ENCODE measurements at regions not wholly inside any gene's neighbourhood (a gene's known extent, or its start where the extent isn't known, plus 50 kb on each side); places are given as distances from the start of the nearest gene placed in this dataset.

DNA sequence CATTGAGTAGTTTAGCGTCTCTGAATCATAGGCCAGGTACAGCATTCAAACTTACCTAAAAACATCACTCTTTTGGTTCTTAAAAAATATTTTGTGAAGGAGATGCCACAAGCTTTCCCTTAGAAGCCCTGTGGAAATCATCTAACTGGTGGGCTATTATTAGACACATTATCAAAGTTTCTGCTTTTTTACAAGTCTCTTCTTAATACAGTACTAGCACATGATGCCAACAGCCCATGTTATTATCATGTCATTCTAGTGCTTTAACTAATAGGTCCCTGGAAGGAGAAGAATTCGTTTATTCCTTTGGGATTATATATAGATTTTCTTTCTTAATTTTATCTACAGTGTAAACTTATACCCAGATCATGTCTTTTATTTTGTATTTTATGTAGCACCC, 146.0 kb upstream of the PTPRK start:
- DNase-seq (ENCODE audit: low spot score): no peak

DNA sequence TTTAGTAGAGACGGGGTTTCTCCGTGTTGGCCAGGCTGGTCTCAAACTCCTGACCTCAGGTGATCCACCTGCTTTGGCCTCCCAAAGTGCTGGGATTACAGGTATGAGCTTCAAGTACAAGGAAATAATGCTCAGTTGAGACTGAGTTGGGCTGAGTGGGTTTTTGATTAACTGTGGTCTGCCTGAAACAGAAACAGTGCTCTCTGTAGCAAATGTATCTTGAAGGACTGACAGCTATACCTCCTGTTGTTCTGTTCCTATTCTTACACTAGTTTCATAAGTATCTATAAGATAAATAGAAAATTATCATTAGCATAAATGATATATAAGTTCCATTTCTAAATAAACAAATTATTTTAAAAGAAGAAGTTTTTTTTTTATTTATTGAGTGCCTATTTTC, 142.8 kb upstream of the PTPRK start:
- DNase-seq (ENCODE audit: low spot score): no peak

DNA sequence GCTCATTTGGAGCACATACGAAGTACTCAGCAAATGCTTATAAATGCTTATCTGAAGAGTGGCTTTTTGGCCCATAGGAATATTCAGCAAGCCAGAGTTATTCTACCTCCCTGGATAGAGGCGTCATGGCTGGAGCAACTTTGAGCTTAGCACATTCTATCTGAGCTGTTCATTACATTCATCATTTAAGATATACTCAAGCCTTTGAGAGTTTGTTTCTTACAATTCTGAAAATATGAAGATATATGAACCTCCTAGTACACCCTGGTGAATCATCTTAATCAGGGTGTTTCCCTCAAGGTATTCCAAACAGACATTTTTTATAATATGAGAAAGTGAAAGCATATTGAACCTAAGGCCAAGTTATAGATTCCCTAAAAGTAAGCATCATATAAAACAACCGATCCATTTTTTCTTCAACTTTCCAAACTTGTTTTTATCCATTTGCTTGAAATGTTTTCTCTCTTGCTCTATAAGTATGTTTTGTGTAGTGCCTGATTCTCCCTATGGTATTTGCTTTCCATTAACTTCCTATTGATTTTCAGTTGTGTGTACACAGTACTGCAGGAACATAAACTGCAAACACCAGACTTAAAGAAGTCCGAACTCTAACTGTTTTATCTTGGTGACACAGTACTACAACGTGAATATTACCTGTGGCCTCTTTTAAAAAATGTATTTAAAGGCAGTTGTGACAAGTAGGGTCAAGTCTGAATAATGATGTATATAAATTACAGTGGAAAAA, 139.7 kb upstream of the PTPRK start:
- DNase-seq (ENCODE audit: low spot score): no peak

DNA sequence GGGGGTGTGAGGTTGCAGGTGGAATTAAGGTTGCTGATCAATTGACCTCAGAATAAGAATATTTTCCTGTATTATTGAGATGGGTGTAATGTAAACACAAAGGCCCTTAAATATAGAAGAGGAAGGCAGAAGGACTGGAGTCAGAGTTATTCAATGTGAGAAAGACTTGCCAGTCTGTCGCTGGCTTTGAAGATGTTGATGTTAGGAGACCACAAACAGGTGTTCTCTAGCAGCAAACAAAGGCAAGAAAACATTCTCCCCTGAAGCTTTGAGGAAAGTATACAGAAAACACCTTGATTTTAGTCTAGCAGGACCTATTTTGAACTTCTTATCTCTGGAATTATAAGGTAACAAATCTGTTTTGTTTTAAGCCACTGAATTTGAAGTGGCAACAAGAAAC, 138.9 kb upstream of the PTPRK start:
- DNase-seq (ENCODE audit: low spot score): no peak

DNA sequence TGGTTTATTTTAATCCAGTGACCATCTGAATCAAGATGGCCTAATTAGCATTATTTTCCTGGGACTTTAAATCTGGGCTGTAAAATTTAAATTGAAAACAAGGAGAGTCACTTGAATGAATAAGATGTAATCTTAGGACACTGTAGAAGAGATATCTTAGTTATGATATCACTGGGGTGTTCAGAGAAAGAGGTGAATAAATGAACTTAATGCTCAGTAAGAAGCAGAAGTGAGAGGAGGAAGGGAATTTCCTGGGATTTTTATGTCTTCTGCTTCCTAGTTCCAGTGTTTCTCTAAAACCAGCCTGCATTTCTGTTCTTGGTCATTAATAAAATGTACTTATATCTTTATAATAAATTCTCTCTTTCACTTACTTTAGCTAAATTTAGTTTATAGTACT, 136.8 kb upstream of the PTPRK start:
- DNase-seq (ENCODE audit: low spot score): no peak

DNA sequence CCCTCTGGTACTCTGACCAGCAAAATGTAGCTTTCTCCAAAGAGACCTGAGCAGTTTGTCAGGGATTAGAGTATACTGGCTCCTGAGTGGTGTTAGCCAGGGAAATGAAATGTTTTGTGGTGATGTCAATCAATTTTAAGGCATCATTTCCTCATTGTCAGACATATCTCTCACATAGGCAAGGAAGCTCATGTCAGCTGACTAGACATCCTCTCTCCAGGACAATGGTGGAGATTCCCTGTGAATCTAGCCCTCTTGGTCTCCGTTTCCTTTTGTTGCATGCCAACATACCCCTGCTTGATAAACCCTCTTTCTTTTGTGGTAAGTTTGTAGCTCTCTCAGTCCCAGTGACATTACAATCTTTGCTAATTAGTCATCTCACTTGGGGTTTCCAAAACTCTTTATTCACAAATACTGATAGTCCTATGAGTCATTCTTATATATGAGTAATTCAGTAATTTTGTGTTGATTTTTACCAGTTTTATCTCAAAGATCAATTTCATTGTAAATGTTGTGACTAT, 135.6 kb upstream of the PTPRK start:
- DNase-seq (ENCODE audit: low spot score): no peak

DNA sequence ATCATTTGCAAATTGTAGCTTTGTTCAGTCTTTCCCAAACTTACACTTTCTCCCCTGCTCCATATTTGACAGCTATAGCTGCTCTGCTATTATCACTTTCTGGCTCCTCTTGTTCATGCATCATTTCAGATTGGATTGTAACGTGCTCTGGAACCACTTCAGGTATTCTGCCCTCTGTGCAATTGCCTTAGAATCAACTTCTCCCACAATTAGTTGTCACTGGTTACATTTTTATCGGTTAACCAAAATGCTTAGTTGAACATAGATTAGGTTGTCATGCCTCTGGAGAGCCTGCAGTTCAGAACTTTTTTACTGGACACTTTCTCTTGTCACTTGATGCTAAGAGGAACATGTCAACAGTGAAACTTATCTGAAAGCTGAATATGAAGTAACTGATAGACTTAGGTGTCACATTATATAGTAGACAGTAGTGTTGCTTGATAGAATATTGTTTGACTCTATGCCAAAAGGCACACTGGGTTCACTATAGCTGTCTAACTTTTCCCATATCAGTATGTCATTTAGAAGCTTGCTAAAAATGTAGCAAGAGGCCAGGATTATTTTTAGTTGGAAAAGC, 127.7 kb upstream of the PTPRK start:
- DNase-seq (ENCODE audit: low spot score): no peak

DNA sequence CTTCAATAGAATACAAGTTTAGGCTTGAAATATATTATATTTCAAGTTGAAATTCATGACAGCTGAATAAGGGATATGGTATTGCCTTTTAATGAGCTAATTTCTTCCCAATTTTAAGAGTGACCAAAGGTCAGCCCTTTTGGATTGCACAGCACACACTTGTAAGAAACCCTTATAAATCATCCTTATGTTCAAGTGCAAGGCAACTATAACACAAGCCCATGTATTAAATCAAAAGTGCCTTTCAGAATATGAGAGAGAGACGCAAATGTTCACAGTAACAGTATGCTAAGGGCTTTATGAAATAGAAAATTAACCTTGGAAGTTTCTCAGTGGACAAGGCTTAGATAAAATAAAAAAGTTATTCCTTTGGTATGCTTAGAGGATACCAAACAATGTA, 121.7 kb upstream of the PTPRK start:
- no peak for DNase-seq (ENCODE audit: low spot score)

DNA sequence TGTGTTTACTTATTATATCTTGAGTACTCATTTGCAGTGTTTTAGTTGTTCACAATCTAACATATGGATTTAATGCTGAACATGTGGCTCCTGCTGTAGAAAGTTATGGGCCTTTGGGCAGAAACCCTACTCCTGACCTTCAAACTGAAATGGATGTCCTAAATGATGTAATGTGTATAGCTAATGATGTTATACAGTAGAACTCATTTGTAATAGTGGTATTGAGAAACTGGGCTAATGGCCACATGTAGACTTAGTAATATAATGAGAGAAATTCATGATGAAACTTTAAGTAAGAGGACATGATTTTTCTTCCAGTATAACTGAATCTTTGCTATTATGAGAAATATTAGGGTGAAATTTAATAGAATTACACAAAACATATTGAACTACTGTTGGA, 121.3 kb upstream of the PTPRK start:
- DNase-seq (ENCODE audit: low spot score): no peak

DNA sequence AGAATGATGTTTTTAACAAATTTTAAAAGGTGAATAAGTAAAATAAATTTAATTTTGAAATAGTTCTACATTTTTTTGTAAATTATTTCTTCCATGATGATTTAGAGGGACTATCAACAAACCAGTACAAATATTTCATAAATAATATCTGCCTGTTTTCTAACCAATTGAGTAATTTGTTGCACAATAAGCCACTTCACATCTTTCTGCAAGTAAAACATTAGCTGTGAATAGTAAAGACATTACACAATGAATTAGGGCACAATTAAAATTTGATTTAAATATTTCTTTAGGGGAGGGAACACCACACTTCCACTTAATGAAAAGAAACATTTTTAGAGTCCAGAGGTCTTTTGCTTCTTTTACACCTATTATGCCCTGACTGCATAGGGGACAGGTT, 118.4 kb upstream of the PTPRK start:
- no peak for DNase-seq (ENCODE audit: low spot score)

DNA sequence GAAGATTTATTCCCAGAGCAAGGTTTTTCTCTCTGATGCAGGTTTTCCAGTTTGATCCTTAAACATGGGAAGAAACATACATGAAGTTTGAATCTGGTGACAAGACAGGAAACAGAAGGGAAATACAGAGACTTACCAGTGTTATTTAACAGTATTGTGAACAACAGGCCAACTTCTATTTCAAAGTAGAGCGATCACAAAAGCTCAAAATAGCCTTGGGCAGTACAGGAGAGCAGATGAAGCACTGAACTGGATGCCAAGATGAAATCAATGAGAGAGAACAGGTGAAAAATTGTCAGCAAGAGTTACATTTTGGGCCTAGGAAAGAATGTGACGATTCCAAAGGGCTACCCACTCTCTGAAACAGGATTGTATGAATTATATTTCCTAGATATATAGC, 114.8 kb upstream of the PTPRK start:
- no peak for DNase-seq (ENCODE audit: low spot score)

DNA sequence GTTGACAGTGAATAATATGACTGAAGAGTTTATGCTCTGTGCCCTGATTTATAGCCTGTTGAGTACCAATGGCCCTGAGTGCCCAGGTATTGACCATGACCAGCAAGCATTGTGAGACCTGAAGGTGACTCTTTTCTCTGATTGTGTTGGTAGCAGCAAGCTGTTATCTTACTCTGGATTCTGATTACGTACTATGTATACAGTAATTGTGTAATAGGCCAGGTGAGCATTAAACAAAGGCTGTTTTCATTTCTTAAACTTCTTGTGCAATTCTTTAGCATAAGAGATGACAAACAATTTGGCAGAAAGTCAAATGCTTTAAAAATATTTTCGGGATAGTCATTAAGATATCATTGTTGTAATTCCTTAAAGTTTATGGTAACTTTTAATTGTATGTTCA, 111.7 kb upstream of the PTPRK start:
- peak; percentile 40 for DNase-seq (ENCODE audit: low spot score)

DNA sequence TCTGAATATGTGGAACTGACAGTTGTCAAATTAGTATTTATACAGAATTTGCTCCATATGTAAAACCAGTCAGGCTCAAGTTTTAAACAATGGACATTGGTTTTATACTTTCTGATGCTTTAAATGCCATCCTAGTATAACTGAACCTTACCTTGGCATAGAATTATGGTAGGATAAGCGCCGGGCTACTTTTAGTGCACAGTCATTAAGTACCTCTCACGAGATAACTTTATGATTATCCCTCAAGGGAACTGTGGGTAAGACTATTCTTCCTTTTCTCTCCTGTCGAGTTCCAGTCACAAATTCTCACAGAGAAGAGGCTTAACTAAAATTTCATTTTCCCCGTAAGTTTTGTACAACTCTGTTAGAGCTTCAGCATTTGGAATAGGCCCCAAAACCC, 110.6 kb upstream of the PTPRK start:
- no peak for DNase-seq (ENCODE audit: low spot score)

DNA sequence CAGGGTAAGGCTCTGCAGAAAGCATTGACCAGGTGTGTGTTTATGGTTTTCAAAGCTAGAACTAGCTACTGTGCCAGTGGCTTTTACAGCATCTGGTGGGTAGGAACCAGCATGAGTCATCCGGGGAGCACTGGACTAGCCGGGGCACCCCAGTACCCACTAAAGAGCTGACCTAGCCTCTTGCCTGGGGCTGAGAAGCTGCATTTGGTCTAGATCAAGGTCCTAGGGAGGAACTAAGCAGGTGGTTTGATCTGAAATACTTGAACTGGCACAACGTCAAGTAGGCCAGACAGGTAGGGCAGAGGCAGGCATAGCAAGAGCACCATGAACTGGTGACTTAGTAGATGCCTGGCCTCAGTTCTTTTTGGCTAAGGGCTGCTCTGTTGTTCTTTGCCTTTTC, 109.8 kb upstream of the PTPRK start:
- no peak for DNase-seq (ENCODE audit: low spot score)

DNA sequence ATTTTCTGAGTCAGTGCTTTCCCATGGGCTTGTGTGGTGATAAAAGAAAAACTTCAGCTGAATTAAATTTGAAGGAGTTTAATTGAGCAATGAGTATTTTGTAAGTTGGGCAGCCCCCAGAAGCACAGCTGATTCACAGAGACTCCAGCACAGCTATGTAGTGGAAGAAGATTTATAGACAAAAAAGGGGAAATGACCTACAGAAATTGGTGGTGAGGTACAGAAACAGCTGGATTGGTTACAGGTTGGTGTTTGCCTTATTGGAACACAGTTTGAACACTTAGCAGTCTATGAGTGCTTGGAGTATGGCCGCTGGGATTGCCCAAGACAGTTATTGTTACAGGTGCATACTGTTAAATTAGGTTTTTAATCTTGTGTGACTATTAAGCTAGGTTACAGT, 96.9 kb upstream of the PTPRK start:
- no peak for DNase-seq (ENCODE audit: low spot score)

DNA sequence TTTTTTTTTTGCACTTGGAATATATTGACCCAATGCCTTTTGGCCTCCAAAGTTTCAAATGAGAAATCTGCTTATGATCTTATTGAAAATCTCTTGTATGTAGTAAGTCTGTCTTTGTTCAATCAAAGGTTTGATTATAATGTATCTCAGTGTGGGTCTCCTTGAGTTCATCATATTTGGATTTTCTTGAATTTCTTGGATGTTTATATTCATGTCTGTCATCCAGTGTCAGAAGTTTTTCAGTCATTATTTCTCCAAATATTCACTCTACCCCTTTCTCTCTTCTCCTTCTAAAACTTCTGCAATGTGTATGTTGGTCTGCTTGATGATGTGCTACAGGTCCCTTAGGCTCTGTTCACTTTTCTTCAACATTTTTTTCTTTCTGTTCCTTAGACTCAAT, 95.9 kb upstream of the PTPRK start:
- DNase-seq (ENCODE audit: low spot score): no peak

DNA sequence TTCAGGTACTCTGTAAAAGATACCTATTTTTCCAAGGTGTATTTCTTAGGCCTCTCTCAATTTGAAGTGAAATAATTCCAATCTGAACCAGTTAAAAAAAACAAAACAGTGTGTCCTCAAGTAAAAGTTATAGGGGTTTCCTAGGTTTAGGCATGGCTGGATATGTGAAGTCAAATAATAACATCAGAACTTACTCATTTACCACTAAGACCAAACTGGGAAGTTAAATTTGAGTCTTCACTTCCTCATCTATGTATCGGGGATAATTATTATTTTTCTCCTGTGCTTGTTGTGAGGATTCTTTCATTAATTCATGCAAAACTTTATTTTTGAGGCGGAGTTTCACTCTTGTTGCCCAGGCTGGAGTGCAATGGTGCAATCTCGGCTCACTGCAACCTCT, 86.2 kb upstream of the PTPRK start:
- no peak for DNase-seq (ENCODE audit: low spot score)

DNA sequence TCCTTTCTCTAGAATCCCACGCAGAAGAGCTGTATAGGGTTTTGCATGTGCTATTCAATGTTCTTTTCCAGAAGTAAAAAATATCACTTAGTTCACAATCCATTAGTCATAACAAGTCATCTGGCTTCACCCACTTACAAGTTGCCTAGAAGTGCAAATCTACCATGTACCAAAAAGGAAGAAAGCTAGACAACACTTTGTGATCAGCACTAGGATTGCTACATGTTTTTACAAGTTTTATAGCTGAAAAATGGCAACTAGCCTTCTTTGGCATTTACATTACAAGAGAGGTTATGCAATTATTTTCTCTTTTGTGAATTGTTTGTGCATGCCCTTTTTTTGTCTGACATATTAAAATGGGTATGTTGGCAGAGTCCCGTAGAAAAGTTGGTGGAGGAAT, 85.6 kb upstream of the PTPRK start:
- no peak for DNase-seq (ENCODE audit: low spot score)

DNA sequence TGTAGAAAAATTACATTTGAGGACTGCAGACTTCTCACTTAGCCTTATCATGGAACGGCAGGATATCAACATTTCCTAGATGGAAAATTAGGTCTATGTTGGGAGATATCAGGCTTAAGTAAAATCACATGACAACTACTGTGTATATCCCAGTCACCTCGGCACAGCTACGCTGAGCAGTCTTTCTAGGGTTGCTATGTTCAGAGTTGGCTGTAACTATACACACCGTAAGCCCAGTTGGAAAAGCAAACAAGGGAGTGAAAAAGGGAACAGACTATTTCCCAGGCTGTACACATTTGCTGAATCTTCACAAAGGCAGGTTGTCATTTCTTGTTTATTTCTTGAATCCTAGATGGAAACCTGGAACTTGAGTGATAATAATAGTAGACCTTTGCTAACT, 80.7 kb upstream of the PTPRK start:
- DNase-seq (ENCODE audit: low spot score): peak; percentile 13

DNA sequence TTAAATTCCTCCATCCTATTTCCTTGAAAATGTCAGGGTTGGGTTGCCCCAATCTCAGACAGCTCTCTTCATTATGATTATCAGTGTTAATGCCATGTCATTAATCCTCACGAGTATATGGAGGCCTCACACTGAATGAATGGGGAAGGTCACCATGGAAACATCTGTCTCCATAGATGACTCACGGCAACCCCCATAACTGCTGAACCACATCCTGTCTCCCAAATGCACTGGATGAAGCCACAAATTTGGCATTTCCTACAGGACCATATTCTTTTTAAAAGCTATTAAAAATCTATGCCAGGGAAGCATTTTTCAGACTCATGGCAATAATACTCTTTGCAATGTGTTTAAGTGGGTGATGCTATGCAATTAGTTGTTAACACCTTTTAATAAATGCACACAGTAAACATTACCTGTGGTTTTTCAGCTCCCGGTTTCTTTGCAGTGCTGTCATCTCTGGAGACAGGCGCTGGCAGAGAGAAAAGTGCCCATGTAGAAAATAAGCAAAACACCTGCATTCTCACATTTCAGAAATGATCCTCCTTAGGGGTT, 80.1 kb upstream of the PTPRK start:
- no peak for DNase-seq (ENCODE audit: low spot score)

DNA sequence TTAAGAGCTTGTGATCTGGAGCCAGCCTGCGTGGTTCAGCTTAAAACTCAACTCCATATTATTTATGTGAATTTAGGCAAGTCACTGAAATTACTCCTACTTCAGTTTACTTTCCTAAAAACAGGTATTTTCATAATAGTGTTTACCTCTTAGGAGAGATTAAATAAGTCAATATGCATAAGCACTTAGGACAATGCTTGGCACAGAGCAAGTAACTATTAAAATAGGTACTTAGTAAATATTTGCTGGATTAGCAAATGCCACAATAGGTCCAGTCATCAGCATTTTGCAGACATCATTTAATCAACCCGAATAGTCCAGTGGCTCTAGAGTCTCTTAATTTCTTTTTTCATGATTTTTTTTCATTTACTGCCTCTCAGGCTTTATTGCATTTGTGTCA, 78.6 kb upstream of the PTPRK start:
- DNase-seq (ENCODE audit: low spot score): no peak

DNA sequence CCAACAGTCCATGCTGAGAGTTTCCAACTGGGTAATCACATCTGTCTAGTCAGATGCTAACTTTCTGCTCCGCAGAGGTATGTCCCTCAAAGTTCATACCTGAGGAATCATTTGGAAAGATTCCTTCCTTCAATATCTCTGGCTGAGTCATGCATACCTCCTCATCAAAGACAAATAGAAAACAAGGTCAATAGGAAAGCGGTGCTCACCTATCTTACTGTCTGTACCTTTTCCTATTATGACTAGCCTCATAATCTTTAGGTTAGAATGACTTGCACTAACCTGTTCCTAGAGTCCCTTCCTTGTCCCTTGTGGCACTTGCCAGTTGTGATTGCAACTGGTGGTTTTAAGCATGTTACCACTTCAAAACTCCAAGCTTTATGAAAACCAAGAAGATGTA, 78.2 kb upstream of the PTPRK start:
- no peak for DNase-seq (ENCODE audit: low spot score)

DNA sequence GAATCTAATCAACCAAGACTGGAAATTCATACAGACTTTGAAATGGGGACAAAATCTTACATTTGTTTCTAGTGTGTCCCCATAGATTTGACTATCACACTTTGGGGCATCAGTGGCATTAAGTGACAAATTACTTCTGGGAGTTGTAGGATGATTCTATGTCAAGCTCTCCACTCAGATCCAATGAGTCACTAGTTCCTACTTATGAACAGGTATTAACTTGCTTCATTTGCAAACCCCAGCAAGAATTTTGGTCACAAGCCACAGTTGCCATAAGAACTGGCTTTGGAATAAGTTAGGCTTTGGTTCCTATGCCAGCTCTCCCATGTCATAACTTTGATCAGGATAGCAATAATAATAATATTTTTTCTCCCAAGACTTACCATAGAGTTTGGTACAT, 77.6 kb upstream of the PTPRK start:
- DNase-seq (ENCODE audit: low spot score): no peak

DNA sequence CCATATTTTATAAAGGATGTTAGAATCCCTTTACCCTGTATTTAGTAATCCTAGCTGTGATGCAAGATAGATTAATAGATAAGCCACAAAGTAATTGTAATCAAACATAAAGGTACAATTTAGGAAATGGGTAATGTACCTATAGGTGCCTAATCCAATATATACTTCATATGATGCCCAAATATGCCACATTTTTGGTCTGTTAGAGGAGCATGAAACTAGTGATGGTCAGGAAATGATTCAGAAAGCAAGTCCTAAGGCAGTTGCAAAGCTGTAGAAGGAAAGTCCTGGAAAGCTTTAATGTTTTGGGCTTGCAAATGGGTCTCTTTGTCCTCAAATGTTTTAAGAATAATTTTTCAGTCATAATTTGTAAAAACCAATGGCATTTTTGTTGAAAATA, 76.6 kb upstream of the PTPRK start:
- DNase-seq (ENCODE audit: low spot score): no peak
